GM18520 (cell line): ENCODE measurements at regions not wholly inside any gene's neighbourhood (a gene's known extent, or its start where the extent isn't known, plus 50 kb on each side); places are given as distances from the start of the nearest gene placed in this dataset.
A peak's percentile ranks its signal among the peaks of the same experiment; 100 is the strongest.

Experiments
- ATAC-seq: cut with Tn5 transposase; IDR thresholded peaks from one replicate; pipeline ENCODE4 v1.9.1; 2021; ENCODE audit not compliant: unreplicated experiment

GRCh38 chr14:39946807-39947206 is 514.6 kb upstream of the FBXO33 start:
- ATAC-seq: no peak

GRCh38 chr14:39939023-39939422 is 506.8 kb upstream of the FBXO33 start:
- ATAC-seq: no peak

DNA sequence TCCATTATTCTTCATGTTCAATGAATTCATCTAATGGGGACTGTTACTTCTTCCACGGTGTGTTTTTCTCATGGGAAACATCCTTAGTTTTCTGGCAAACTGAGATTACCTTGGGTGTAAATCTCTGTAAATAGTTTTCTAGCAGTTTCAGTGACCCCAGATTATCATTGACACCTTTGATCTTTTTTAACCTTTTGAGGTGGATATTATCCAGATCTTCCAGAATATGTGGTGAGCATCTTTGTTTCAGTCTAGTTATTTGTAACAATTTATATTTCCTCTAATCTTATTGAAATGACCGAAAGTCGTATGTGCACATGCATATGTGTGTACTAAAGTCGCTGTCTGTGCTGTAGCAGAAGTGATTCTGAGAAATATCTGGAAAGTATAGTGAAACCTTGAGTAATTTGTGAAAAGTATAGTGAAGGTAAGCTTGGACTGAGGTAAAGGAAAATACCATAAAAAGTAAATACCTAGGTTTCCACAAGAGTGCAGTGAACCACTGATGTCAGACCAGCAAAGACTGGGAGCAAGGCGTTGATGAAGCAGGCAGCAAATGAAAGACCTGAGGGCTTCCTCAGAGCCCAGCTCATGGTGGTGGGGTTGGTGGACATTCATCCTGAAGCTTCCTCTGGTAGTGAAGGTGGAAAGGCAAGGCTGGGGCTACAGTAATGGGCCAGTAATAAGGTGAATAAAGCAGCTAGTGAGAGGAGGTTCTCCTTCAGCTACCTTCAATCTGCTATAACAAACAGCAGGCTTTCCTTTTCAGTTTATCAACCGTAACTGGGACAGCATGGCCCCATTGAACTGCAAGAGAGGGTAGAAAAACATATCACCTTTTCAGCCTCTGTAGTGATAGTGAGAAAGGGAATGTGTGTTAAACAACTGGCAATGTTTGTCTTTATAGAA is 480.2 kb upstream of the FBXO33 start:
- ATAC-seq: peak; percentile 93

GRCh38 chr14:39897657-39898056 is 465.4 kb upstream of the FBXO33 start:
- ATAC-seq: no peak

DNA sequence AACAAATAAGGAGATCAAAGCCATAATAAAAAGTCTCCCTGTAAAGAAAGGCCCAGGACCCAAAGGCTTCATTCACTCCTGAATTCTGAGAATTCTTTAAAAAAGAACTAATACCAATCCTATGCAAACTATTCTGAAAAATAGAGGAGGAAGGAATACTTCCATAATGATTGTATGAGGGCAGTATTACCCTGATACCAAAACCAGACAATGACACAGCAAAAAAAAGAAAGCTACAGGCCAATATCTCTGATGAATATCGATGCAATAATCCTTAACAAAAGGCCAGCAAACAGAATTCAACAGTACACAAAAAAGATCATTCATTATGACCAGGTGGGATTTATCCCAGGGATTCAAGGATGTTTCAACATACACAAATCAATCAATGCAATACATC is 457.8 kb upstream of the FBXO33 start:
- ATAC-seq: no peak

- no peak for ATAC-seq
Observed at GRCh38 chr14:39884091-39884490, 451.9 kb upstream of the FBXO33 start.

DNA sequence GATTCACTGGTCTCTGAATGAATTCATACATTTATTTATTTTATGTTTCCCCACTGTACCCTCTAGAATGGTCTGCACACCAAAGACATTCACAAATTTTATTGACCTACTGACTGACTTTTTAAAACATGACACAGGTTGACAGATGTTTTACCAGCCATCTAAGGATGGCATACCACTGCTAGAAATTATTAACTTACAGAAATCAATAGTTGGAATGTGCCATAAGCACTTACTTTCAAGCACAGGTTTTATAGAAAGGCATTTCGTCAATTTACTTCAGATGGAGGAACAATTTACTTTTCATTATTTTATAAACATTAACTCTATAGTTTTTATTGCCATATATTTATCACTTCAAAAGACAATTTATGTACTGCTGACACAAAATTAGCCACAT is 448.7 kb upstream of the FBXO33 start:
- no peak for ATAC-seq

DNA sequence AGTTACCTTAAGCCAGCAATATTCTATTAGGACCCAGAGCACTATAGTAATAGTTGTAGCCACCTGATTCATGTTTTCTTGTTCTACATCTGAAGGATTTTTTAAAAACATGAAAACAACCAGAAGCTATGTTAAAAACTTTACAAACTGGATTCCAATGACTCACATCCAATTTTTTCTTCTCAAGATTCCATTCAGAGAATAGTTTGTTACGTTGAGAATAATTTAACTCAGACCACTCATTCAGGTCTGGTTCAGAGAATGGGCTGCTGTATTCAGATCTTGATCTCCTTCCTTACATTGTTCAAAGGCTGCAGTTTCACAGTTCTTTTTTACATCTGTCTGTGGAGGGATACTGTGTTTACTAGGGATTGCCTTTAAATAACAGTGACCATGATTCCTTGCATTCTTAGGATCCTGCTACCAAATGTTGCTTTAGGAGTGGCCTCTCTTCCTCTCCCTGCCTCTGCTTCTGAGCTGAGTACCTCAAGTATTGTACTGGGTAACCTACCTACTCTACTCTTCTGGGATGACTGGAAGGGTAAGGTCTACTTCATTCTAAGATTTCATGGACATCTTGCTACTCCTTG is 448.0 kb upstream of the FBXO33 start:
- ATAC-seq: no peak

- ATAC-seq: no peak
Observed at GRCh38 chr14:39877577-39878190, 445.5 kb upstream of the FBXO33 start.

GRCh38 chr14:39876916-39877315 is 444.7 kb upstream of the FBXO33 start:
- ATAC-seq: no peak

DNA sequence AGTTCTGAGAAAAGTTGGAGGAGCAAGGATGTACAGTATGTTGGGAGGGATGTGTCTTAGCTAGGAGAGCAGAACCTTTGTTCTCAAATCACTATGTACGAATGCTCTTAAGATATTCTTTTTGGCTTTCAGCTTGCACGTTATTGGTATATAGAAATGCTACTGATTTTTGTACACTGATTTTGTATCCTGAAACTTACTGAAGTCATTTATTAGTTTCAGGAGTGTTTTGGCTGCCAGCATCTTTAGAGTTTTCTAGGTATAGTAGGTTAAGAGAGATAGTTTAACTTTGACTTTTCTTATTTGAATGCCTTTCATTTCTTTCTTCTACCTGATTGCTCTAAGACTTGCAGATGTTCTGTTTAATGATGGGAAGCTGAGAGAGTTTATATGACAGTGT is 442.8 kb upstream of the FBXO33 start:
- peak; percentile 29 for ATAC-seq

DNA sequence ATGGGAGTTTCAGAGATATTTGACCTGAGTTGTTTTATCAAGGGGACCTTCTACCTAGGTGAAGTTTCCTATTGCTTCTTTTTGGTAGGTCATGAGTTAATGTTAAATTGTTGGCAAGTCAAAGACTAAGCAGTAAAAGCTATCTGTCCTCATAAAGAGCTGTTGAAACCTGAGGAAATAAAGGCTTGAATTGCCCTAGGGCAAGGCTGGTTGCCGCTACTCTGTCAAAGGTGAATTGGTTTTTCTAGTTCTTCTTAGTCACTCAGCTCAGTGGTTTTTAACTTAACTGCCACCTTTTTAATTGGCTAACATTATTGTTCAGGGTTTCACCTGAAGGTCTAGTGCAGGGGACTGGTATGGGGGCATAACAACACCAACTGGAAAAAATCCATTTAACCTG is 441.6 kb upstream of the FBXO33 start:
- ATAC-seq: no peak

DNA sequence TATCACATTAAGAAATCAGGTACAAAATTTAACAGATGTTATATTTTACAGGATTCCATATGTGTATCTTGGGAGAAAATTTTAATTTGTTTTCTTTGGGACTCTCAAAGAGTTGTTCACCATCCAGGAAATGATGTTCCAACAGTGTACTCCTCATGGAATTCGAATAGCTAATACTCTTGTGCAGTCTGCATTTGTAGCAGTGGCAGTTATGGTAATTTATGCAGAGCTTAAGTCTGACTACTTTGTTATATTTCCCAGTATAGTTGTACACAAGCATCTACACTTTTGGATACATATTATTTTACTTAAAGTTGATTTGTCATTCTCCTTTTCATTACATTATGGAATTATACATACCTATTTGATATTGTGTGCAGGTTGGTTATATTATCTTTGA is 436.7 kb upstream of the FBXO33 start:
- ATAC-seq: no peak

DNA sequence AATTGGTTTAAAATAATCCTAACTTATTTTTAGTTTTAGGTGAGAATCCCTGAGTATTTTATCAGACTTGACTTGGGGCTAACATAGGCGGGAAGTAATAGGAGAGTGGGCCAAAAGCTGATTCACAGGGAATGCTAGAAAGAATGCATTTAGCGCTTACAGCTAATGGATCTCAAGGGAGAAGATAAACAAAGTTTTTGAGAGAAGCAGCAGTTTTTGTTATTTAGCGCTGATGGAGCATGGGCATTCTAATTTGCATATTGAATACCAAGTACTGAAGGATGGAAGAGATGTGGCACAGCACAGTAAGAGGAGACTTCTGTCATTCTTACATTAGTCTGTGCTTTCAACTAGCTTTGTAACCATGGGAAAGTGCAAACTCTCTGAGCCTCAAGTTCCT is 436.0 kb upstream of the FBXO33 start:
- no peak for ATAC-seq

DNA sequence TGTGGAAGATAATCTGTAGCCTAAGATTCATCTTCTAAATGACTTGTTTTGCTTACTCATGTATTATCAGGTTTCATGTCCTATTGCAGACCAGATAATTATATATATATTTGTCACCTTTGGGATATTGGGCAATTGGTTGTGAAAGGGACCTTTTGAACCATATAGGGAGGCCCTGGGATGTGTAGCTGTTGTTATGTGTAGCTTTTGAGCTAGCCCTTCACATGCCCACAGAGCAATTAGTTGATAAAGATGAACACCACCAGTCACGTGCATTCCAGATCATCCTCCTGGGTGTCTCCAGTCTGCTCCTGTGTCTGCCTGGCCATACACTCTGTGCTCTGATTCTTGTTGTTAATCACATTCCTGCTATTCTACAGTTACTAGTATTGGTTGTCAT is 431.2 kb upstream of the FBXO33 start:
- no peak for ATAC-seq

- no peak for ATAC-seq
Observed at GRCh38 chr14:39861696-39862095, 429.5 kb upstream of the FBXO33 start.

DNA sequence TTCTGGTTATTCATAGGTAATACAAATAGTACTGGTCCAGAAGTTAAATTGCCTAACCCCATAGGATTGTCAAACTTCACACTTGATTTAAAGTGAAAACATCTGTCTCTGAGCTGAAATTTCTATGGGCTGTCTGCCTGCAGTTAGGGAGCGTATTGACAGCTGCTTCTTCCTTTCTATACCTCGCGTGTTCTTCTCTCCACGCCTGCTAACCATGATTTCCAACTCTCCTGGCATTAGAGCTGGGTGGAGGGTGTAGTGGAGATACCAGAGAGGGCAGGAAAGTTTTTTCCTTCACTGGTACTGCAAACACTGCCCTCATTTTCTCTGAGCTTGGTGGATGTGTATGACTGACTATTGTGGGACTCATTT is 429.0 kb upstream of the FBXO33 start:
- ATAC-seq: no peak

DNA sequence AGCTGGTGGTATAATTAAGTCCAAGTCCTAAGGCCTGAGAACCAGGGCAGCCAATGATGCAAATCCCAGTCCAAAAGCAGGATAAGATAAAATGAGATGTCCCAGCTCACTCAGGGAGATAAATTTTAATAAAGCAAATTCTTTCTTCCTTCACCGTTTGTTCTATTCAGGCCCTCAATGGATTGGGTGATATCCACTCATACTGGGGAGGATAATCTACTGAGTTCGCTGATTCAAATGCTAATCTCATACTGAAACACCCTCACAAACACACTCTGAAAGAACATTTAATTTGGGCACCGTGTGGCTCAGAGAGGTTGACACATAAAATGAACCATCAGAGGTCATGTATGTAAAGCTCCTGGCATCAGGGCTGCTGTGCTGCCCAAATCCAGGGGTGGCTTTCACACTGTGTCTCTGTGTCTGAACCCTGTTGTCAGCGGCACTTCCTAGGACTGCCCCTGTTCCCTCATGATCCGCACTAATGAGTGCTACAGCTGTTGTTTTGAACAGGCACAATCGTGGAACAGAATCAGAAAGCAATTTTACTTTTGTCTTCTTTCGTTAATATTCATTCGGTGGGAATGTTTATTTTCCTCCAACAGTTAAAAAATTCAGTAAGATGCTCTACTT is 428.5 kb upstream of the FBXO33 start:
- no peak for ATAC-seq

DNA sequence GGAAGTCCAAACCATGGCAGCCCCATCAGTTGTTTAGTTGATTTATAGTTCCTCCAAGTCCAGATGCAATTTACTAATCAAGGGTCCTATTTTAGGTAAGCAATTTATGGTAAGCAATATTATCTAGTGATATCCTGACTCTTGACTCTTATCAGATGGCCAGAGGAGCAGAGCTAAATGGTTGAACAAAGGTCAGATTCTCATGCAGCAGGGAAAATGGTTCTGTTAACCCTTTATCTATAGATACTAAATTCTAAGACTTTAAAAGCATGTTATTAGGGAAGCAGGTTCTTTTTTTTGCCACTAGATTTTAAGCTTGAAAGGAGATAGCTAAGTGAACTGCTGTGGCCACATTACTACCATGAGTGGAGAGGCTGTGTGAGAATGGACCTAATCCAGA is 427.1 kb upstream of the FBXO33 start:
- ATAC-seq: no peak

GRCh38 chr14:39857376-39858055 is 425.3 kb upstream of the FBXO33 start:
- no peak for ATAC-seq

GRCh38 chr14:39853441-39853840 is 421.2 kb upstream of the FBXO33 start:
- ATAC-seq: no peak
